ENCODE measurements at regions not wholly inside any gene's neighbourhood (a gene's known extent, or its start where the extent isn't known, plus 50 kb on each side); places are given as distances from the start of the nearest gene placed in this dataset.

DNA sequence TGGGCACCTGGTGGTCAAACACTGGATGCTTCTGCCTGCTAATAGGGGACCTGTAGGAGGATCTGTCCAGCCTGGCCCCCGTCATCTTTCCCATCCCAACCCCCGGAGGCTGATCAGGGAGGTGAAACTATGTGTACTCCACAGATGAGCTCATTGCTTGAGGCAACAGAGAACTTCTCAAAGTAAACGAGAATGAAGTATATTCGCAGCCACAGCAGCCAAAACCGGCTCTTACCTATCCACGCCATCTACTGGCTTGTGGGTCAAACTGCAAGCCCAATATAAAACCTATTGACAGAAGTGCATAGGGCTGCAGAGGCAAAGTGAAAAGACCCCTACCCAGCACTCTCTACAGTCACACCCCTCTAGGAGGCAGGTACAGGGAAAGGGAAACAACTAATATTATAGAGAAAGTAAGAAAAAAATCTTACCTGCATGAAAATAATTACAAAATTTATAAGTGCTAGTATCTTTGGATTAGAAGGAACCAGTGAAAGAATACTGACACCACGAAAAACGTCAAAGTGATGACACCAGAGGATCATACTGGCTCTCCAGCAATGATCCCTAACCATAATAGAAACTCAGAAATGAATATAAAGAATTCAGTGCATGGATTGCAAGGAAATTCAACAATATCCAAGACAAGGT, 973.5 kb downstream of the ANKRD7 start:
- peak; percentile 95 for ATAC-seq
- TF ChIP-seq, protein P1, sequence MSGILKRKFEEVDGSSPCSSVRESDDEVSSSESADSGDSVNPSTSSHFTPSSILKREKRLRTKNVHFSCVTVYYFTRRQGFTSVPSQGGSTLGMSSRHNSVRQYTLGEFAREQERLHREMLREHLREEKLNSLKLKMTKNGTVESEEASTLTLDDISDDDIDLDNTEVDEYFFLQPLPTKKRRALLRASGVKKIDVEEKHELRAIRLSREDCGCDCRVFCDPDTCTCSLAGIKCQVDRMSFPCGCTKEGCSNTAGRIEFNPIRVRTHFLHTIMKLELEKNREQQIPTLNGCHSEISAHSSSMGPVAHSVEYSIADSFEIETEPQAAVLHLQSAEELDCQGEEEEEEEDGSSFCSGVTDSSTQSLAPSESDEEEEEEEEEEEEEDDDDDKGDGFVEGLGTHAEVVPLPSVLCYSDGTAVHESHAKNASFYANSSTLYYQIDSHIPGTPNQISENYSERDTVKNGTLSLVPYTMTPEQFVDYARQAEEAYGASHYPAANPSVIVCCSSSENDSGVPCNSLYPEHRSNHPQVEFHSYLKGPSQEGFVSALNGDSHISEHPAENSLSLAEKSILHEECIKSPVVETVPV (CRISPR knock-in tag; IDR thresholded peaks at IDR 0.05) = no peak
- TF ChIP-seq, protein P2, sequence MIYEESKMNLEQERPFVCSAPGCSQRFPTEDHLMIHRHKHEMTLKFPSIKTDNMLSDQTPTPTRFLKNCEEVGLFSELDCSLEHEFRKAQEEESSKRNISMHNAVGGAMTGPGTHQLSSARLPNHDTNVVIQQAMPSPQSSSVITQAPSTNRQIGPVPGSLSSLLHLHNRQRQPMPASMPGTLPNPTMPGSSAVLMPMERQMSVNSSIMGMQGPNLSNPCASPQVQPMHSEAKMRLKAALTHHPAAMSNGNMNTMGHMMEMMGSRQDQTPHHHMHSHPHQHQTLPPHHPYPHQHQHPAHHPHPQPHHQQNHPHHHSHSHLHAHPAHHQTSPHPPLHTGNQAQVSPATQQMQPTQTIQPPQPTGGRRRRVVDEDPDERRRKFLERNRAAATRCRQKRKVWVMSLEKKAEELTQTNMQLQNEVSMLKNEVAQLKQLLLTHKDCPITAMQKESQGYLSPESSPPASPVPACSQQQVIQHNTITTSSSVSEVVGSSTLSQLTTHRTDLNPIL (CRISPR knock-in tag; IDR thresholded peaks at IDR 0.05; ENCODE audit: low read depth) = no peak
- TF ChIP-seq TOX (CRISPR knock-in tag; IDR thresholded peaks at IDR 0.05; ENCODE audit: borderline replicate concordance) (no peak), PPARA (CRISPR knock-in tag; IDR thresholded peaks at IDR 0.05; ENCODE audit: borderline replicate concordance) (no peak), BACH2 (CRISPR knock-in tag; IDR thresholded peaks at IDR 0.05; ENCODE audit: borderline replicate concordance) (no peak), ESRRG (CRISPR knock-in tag; IDR thresholded peaks at IDR 0.05) (no peak), ZC3H10 (CRISPR knock-in tag; IDR thresholded peaks at IDR 0.05) (no peak), CSDC2 (CRISPR knock-in tag; IDR thresholded peaks at IDR 0.05) (no peak), ARNTL (CRISPR knock-in tag; IDR thresholded peaks at IDR 0.05; ENCODE audit: borderline replicate concordance, low read depth) (no peak), ZFP3 (CRISPR knock-in tag; IDR thresholded peaks at IDR 0.05) (no peak), ISL1 (CRISPR knock-in tag; IDR thresholded peaks at IDR 0.05) (no peak), RARB (CRISPR knock-in tag; IDR thresholded peaks at IDR 0.05) (no peak)
- TF ChIP-seq, protein P3, sequence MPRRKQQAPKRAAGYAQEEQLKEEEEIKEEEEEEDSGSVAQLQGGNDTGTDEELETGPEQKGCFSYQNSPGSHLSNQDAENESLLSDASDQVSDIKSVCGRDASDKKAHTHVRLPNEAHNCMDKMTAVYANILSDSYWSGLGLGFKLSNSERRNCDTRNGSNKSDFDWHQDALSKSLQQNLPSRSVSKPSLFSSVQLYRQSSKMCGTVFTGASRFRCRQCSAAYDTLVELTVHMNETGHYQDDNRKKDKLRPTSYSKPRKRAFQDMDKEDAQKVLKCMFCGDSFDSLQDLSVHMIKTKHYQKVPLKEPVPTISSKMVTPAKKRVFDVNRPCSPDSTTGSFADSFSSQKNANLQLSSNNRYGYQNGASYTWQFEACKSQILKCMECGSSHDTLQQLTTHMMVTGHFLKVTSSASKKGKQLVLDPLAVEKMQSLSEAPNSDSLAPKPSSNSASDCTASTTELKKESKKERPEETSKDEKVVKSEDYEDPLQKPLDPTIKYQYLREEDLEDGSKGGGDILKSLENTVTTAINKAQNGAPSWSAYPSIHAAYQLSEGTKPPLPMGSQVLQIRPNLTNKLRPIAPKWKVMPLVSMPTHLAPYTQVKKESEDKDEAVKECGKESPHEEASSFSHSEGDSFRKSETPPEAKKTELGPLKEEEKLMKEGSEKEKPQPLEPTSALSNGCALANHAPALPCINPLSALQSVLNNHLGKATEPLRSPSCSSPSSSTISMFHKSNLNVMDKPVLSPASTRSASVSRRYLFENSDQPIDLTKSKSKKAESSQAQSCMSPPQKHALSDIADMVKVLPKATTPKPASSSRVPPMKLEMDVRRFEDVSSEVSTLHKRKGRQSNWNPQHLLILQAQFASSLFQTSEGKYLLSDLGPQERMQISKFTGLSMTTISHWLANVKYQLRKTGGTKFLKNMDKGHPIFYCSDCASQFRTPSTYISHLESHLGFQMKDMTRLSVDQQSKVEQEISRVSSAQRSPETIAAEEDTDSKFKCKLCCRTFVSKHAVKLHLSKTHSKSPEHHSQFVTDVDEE (CRISPR knock-in tag; IDR thresholded peaks at IDR 0.05) = no peak
- TF ChIP-seq, protein P4, sequence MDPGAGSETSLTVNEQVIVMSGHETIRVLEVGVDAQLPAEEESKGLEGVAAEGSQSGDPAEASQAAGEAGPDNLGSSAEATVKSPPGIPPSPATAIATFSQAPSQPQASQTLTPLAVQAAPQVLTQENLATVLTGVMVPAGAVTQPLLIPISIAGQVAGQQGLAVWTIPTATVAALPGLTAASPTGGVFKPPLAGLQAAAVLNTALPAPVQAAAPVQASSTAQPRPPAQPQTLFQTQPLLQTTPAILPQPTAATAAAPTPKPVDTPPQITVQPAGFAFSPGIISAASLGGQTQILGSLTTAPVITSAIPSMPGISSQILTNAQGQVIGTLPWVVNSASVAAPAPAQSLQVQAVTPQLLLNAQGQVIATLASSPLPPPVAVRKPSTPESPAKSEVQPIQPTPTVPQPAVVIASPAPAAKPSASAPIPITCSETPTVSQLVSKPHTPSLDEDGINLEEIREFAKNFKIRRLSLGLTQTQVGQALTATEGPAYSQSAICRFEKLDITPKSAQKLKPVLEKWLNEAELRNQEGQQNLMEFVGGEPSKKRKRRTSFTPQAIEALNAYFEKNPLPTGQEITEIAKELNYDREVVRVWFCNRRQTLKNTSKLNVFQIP (CRISPR knock-in tag; IDR thresholded peaks at IDR 0.05; ENCODE audit: borderline replicate concordance, low read depth) = no peak
- TF ChIP-seq, protein P5, sequence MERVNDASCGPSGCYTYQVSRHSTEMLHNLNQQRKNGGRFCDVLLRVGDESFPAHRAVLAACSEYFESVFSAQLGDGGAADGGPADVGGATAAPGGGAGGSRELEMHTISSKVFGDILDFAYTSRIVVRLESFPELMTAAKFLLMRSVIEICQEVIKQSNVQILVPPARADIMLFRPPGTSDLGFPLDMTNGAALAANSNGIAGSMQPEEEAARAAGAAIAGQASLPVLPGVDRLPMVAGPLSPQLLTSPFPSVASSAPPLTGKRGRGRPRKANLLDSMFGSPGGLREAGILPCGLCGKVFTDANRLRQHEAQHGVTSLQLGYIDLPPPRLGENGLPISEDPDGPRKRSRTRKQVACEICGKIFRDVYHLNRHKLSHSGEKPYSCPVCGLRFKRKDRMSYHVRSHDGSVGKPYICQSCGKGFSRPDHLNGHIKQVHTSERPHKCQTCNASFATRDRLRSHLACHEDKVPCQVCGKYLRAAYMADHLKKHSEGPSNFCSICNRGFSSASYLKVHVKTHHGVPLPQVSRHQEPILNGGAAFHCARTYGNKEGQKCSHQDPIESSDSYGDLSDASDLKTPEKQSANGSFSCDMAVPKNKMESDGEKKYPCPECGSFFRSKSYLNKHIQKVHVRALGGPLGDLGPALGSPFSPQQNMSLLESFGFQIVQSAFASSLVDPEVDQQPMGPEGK (CRISPR knock-in tag; IDR thresholded peaks at IDR 0.05; ENCODE audit: borderline replicate concordance) = no peak

DNA sequence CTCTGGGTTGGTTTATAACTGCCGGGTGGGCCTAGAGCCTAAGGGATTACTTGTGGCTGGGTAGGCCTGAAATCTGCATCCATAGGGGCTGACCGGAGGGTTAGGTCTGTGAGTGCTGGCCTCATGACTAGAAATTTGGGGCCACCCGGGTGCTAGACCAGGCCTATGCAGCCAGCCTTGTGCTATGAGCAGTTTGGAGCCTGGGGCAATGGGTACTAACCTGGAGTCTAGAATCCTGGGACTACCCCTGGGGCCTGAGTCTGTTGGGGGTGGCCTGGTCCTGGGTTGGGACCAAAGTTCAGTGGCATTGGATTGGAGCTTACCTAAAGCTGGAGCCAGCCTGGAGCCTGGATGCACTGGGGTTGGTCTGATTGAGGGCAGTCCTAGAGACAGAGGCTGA, 995.2 kb downstream of the ANKRD7 start:
- TF ChIP-seq ZC3H10 (CRISPR knock-in tag; IDR thresholded peaks at IDR 0.05) (no peak), SNAI2 (CRISPR knock-in tag; IDR thresholded peaks at IDR 0.05) (no peak), ESRRG (CRISPR knock-in tag; IDR thresholded peaks at IDR 0.05) (no peak), ZFP3 (CRISPR knock-in tag; IDR thresholded peaks at IDR 0.05) (no peak), TCF4 (CRISPR knock-in tag; IDR thresholded peaks at IDR 0.05; ENCODE audit: borderline replicate concordance) (no peak), ZNF565 (CRISPR knock-in tag; conservative IDR thresholded peaks at IDR 0.05; ENCODE audit: low read depth) (no peak), ISL1 (CRISPR knock-in tag; IDR thresholded peaks at IDR 0.05) (no peak), TOX (CRISPR knock-in tag; IDR thresholded peaks at IDR 0.05; ENCODE audit: borderline replicate concordance) (no peak), ZNF70 (CRISPR knock-in tag; IDR thresholded peaks at IDR 0.05) (no peak), ZFP30 (CRISPR knock-in tag; IDR thresholded peaks at IDR 0.05) (no peak), OSR1 (CRISPR knock-in tag; IDR thresholded peaks at IDR 0.05) (no peak), ZNF8 (CRISPR knock-in tag; IDR thresholded peaks at IDR 0.05) (no peak)
- TF ChIP-seq, protein P4 (CRISPR knock-in tag; IDR thresholded peaks at IDR 0.05; ENCODE audit: borderline replicate concordance, low read depth) = no peak
- TF ChIP-seq, protein P2 (CRISPR knock-in tag; IDR thresholded peaks at IDR 0.05; ENCODE audit: low read depth) = no peak
- TF ChIP-seq, protein P1 (CRISPR knock-in tag; IDR thresholded peaks at IDR 0.05) = no peak

More for the DNA sequence above, 995.2 kb downstream of the ANKRD7 start:
- ATAC-seq = no peak

All from SK-N-SH treated with all-trans-retinoic acid at 6 μM for 48 hours (cell line).